GM12892 (cell line): ENCODE measurements at regions not wholly inside any gene's neighbourhood (a gene's known extent, or its start where the extent isn't known, plus 50 kb on each side); places are given as distances from the start of the nearest gene placed in this dataset.

Experiments
- POLR2A ChIP-seq: IDR thresholded peaks from 2 replicates; pipeline ENCODE4 v1.6.1; 2011; ENCODE audit warnings: low read depth, low read length, control low read depth
- POLR2AphosphoS5 ChIP-seq: IDR thresholded peaks from 2 replicates; pipeline ENCODE4 v1.6.1; 2011; ENCODE audit warnings: low read depth, low read length, control low read depth

GRCh38 chr4:141330616-141331015 is 109.9 kb downstream of the ZNF330 start:
- TF ChIP-seq POLR2AphosphoS5 (no peak), POLR2A (no peak)
